GM20000 (cell line): ENCODE measurements at regions not wholly inside any gene's neighbourhood (a gene's known extent, or its start where the extent isn't known, plus 50 kb on each side); places are given as distances from the start of the nearest gene placed in this dataset.
"Not testable (repeated sequence)": the region's sequence is repeated elsewhere in the genome, so short reads cannot be mapped to it uniquely, and the experiment has no call there.

Source experiments
- DNase-seq: peaks from one replicate; pipeline ENCODE4 v3.0.0; 2012; ENCODE audit warnings: low spot score
- TF ChIP-seq, protein P1 (sequence below): IDR thresholded peaks from 2 replicates; pipeline ENCODE4 v1.5.1; 2012; ENCODE audit warnings: mild to moderate bottlenecking, control low read depth; ENCODE audit errors: extremely low read depth, missing control alignments

DNA sequence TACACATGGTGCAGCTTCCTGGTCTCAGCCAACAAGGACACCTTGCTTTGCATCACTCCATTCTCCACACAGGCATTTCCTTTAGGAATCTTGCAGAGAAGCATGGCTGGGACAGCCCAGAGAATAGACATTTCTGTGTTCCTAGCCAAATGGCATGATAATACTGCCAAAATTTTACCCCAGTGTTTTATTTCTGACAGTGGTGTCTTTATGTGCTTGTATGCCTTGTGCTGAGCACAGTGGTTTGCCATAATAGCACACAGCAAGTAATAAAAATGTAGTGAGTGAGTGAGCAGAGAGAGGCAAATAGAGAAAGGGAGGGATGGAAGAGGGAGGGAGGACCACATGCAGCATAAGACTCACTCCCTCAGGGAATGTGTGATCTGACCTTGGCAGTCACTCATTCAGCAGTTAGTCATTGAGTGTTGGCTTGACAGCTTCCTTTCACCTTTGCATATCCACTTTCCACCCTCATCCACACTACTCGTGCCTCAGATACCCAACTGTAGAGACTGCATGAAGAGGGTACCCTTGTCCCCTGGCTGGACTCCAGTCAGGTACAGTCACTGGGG lies 212.8 kb upstream of the CCDC196 start:
- TF ChIP-seq, protein P1, sequence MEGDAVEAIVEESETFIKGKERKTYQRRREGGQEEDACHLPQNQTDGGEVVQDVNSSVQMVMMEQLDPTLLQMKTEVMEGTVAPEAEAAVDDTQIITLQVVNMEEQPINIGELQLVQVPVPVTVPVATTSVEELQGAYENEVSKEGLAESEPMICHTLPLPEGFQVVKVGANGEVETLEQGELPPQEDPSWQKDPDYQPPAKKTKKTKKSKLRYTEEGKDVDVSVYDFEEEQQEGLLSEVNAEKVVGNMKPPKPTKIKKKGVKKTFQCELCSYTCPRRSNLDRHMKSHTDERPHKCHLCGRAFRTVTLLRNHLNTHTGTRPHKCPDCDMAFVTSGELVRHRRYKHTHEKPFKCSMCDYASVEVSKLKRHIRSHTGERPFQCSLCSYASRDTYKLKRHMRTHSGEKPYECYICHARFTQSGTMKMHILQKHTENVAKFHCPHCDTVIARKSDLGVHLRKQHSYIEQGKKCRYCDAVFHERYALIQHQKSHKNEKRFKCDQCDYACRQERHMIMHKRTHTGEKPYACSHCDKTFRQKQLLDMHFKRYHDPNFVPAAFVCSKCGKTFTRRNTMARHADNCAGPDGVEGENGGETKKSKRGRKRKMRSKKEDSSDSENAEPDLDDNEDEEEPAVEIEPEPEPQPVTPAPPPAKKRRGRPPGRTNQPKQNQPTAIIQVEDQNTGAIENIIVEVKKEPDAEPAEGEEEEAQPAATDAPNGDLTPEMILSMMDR: no peak
- DNase-seq: no peak

DNA sequence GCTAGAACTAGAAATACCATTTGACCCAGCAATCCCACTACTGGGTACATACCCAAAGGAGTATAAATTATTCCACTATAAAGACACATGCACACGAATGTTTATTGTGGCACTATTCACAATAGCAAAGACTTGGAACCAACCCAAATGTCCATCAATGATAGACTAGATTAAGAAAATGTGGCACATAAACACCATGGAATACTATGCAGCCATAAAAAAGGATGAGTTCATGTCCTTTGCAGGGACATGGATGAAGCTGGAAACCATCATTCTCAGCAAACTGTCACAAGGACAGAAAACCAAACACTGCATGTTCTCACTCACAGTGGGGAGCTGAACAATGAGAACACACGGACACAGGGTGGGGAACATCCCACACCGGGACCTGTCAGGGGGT lies 207.8 kb upstream of the CCDC196 start:
- DNase-seq: not testable (repeated sequence)

DNA sequence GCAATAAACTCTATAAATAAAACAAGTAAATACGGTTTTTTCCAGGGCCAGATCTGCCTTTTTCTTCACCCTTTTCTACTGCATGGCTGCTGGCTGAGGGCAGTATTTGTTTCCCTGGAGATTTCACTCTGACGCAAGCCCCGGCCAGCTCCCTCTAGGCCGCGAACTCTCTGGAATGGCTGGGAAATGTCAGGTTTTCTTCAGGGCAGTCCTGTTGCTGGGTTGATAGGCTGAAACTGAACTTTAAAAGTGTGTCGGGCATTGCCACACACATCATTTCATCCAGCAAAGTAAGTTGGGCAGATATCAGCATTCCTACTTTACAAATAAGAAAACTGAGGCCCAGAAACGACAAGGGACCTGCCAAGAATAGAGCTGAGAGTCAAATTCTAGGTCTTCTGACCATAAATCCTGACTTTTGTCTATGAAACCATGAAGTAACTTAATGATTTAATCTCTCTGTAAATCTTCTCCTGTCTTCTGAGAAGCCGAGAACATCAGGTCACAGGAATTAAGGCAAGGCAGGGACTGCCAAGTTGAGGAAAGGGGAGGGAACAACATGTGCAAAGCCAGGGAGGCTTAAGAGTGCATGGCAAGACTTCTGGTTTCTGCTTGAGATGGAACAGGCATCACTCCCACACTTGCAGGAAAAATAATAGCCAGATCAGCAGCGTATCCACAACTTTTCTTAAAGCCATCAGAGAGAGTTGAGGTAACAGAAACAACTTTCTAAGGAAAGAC lies 205.0 kb upstream of the CCDC196 start:
- TF ChIP-seq, protein P1: no peak
- no peak for DNase-seq

DNA sequence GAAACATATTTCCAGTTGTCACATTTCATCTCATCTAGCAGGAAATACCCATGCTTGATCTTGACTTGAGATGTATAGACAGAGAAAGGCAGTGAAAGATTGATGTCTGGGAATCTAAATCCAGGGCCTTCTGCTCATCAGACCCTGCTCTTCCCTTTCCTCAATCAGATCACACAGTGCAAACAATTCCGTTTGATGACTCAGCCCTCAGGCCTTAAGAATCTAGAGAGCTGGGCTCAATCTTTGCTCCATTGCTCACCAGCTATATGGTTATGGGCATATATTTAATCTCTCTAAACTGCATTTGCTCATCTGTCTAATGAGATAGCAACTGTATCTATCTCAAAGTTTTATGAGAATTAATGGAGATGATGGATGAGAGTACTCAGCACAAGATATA lies 201.8 kb upstream of the CCDC196 start:
- TF ChIP-seq, protein P1: no peak
- no peak for DNase-seq

DNA sequence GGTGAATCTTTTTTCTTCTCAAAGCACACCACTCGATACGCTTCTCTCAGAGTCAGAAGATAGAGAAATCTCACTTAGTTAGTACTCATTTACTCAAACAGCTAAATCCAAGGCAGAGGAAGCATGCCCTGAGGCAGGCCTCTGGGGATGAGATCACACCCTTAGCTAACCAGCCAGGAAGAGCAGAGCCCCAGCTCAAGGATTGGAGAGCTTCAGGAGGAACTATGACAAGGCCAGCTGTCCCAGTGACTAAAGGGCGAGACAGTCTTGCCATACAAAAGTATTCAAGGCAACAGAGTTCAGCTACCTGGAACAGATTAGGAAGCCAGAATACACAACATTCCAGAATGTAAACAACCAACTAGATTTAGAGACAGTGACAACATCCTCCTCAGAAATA lies 197.7 kb upstream of the CCDC196 start:
- TF ChIP-seq, protein P1: no peak

DNA sequence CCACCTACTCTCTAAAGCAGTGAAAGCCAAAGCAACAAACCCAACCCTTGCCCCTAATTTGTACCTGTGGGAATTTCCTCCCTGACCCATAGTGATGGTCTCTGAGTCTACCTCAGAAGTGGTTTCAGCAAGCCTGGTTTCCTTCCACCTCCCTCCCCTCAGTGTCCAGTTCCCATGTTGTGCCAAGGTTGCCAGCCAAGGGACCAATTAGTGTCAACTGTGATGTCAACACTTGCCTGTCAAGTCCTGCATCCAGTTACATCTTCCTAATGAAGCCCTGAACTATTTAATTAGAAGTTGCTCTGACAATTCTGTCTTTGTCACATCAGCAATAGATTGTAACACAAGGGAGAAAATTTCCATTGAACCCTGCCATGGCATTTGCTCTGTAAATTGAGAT lies 194.4 kb upstream of the CCDC196 start:
- DNase-seq: no peak
- TF ChIP-seq, protein P1: no peak

More for the DNA sequence above, 197.7 kb upstream of the CCDC196 start:
- no peak for DNase-seq

DNA sequence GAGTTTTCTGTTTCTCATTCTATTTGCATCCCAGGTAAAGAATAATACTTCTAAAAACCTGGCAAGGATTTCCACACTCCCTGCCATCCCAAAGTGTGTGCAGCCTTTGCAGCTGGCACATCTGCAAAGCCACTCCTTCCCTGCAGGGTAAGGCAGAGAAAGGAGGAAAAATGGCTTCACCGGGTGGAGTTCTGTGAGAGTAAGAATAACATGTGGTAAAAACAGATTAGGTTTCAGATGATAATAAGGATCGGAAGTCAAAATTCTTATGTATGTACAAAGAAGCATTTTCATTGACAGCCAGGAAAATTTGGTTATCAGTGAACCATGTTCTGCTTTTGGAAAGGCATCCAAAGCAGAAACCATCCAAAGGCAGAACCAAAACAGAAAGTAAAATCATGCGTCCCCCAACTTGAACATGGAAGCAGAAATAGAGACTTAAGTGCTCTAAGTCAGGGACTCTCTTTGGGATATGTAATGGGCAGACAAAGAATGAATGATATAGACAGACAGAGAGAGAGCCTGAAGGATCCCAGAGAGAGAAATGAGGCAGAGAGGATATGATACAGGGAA lies 192.6 kb upstream of the CCDC196 start:
- DNase-seq: no peak
- TF ChIP-seq, protein P1: no peak
